HEK293T (cell line): ENCODE measurements at regions not wholly inside any gene's neighbourhood (a gene's known extent, or its start where the extent isn't known, plus 50 kb on each side); places are given as distances from the start of the nearest gene placed in this dataset.

ENCODE experiments used
- FOXM1 ChIP-seq: fragments of 450-650 bp; IDR thresholded peaks from 2 replicates; pipeline ENCODE4 v1.6.1; 2017; ENCODE audit warnings: mild to moderate bottlenecking, borderline replicate concordance
- SP1 ChIP-seq: fragments of 450-650 bp; IDR thresholded peaks from 2 replicates; pipeline ENCODE4 v1.6.1; 2017
- SUZ12 ChIP-seq: fragments of 450-650 bp; IDR thresholded peaks from 2 replicates; pipeline ENCODE4 v1.6.1; 2016; ENCODE audit warnings: mild to moderate bottlenecking
- TARDBP ChIP-seq: fragments of 450-650 bp; IDR thresholded peaks from 2 replicates; pipeline ENCODE4 v1.6.1; 2016
- ZNF384 ChIP-seq: fragments of 450-650 bp; IDR thresholded peaks from 2 replicates; pipeline ENCODE4 v1.6.1; 2016

DNA sequence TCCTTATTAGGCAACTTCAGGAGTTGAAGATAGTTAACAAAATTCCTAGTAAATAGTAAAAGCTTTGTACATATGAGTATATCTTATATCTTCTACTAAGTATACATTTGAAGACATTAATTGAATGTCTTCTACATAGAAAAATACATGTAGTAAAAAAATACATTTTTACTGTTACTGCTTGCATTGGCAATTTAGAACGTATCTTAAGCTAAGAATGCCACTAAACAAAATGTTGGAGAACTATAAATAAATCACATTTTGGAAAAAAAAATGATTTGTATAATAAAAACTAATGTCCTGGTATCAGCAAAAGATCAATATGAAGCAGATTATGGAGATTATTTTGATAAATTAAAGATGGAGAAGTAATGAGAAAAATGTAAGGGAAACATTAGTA is 434.2 kb upstream of the SLC8A1 start:
- TF ChIP-seq FOXM1 (no peak), SUZ12 (no peak), SP1 (no peak), TARDBP (no peak), ZNF384 (no peak)
